Nephron (organoid): ENCODE measurements at regions not wholly inside any gene's neighbourhood (a gene's known extent, or its start where the extent isn't known, plus 50 kb on each side); places are given as distances from the start of the nearest gene placed in this dataset.
"Not testable (repeated sequence)": the region's sequence is repeated elsewhere in the genome, so short reads cannot be mapped to it uniquely, and the experiment has no call there.

Experiments
- H3K27ac Mint-ChIP-seq, 3 experiments: 2 replicates each; pipeline ENCODE4 v1.8.0; 2020; ENCODE audit warnings: mixed read lengths in 3 of 3, mild to moderate bottlenecking in 2 of 3, moderate library complexity in 1 of 3
- H3K27me3 Mint-ChIP-seq: 2 replicates; pipeline ENCODE4 v1.8.0; 2021; ENCODE audit warnings: low read depth, mild to moderate bottlenecking, moderate library complexity, mixed read lengths
- H3K36me3 Mint-ChIP-seq: 2 replicates; pipeline ENCODE4 v1.8.0; 2020; ENCODE audit warnings: low read depth, mixed read lengths
- H3K4me1 Mint-ChIP-seq: 2 replicates; pipeline ENCODE4 v1.8.0; 2020; ENCODE audit warnings: mixed read lengths
- H3K4me3 Mint-ChIP-seq, 3 experiments: 2 replicates each; pipeline ENCODE4 v1.8.0; 2020; ENCODE audit warnings: mild to moderate bottlenecking in 3 of 3, mixed read lengths in 3 of 3, moderate library complexity in 2 of 3
- H3K9me3 Mint-ChIP-seq: 2 replicates; pipeline ENCODE4 v1.8.0; 2020; ENCODE audit warnings: mixed read lengths
- TF ChIP-seq, protein P1 (sequence below), 3 experiments: fragments of 200-600 bp; sonication (generic); IDR thresholded peaks; one replicate each; pipeline ENCODE4 v1.5.0; 2021; ENCODE audit warnings: antibody characterized with exemption in 3 of 3; ENCODE audit not compliant: unreplicated experiment in 3 of 3

DNA sequence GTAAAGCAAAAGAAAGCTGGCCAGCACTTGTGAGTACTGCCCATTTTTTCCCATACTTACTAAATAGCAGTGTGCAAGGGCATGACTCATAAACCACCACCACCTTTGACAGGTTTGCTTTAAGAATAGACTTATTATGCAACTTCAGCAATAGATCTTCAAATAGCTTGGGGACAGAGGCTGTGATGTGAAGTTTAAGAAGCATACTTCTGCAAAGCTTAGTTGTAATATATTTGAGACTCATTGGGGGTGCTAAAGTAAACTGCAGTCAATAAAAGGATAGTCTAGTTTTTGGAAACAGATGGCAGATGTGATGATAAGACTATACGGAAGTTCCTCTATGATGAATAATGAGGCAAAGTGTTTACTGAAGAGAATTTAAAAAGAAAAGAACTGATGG, 210.0 kb downstream of the PLA2G4A start:
- Mint-ChIP-seq H3K9me3 (peaks cover 2% of the 10 kb centered on the region), H3K27me3 (no peaks in the 10 kb centered on the region), H3K36me3 (no peaks in the 10 kb centered on the region), H3K4me3 (no peak overlapping the region), H3K4me1 (no peaks in the 10 kb centered on the region), H3K27ac (no peak overlapping the region)
- TF ChIP-seq, protein P1, sequence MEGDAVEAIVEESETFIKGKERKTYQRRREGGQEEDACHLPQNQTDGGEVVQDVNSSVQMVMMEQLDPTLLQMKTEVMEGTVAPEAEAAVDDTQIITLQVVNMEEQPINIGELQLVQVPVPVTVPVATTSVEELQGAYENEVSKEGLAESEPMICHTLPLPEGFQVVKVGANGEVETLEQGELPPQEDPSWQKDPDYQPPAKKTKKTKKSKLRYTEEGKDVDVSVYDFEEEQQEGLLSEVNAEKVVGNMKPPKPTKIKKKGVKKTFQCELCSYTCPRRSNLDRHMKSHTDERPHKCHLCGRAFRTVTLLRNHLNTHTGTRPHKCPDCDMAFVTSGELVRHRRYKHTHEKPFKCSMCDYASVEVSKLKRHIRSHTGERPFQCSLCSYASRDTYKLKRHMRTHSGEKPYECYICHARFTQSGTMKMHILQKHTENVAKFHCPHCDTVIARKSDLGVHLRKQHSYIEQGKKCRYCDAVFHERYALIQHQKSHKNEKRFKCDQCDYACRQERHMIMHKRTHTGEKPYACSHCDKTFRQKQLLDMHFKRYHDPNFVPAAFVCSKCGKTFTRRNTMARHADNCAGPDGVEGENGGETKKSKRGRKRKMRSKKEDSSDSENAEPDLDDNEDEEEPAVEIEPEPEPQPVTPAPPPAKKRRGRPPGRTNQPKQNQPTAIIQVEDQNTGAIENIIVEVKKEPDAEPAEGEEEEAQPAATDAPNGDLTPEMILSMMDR (IDR thresholded peaks at IDR 0.05; ENCODE audit: unreplicated experiment in 3 of 3) = no peak

DNA sequence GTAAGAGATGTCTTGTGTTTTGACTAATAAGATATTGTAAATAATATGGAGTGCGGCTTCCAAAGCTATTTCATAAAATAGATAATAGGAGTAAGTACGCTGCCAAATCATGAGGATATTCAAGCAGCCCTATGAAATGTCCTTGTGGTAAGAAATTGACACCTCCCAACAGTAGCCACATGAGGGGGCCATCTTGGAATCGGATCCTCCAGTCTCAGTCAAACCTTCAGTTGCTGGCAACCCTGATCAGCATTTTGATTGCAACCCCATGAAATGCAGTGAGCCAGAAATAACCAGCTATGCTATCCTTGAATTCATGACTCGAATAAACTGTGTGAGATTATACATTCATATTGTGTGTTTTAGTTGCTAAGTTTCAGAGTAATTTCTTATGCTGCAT, 212.4 kb downstream of the PLA2G4A start:
- no peaks in the 10 kb centered on the region for H3K27me3 Mint-ChIP-seq
- H3K4me3 Mint-ChIP-seq = no peak overlapping the region
- no peaks in the 10 kb centered on the region for H3K36me3 Mint-ChIP-seq
- TF ChIP-seq, protein P1 (IDR thresholded peaks at IDR 0.05; ENCODE audit: unreplicated experiment in 3 of 3) = no peak
- H3K27ac Mint-ChIP-seq = no peak overlapping the region
- no peaks in the 10 kb centered on the region for H3K4me1 Mint-ChIP-seq
- peaks cover 2% of the 10 kb centered on the region for H3K9me3 Mint-ChIP-seq

DNA sequence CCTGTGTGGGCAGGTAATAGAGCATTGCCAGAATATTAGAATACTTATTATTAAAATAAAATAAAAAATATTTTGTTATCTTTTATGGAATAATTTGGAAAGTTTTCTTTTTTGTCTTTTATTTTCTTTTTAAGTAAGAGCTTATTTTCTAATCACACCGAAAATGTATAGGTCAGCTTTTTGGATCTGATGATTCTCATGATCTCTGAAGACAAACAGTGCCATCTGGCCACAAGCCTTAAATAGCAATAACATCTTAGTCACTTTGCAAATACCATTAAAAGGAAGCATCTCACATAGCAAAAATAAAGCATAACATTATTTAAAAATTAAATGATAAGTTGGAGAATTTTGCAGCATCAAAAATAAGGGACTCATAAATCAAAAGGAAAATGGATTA, 213.8 kb downstream of the PLA2G4A start:
- no peaks in the 10 kb centered on the region for H3K27me3 Mint-ChIP-seq
- TF ChIP-seq, protein P1 (IDR thresholded peaks at IDR 0.05; ENCODE audit: unreplicated experiment in 3 of 3) = no peak
- no peaks in the 10 kb centered on the region for H3K4me1 Mint-ChIP-seq
- H3K9me3 Mint-ChIP-seq = peaks cover 2% of the 10 kb centered on the region
- H3K4me3 Mint-ChIP-seq = no peak overlapping the region
- no peak overlapping the region for H3K27ac Mint-ChIP-seq
- H3K36me3 Mint-ChIP-seq = no peaks in the 10 kb centered on the region

DNA sequence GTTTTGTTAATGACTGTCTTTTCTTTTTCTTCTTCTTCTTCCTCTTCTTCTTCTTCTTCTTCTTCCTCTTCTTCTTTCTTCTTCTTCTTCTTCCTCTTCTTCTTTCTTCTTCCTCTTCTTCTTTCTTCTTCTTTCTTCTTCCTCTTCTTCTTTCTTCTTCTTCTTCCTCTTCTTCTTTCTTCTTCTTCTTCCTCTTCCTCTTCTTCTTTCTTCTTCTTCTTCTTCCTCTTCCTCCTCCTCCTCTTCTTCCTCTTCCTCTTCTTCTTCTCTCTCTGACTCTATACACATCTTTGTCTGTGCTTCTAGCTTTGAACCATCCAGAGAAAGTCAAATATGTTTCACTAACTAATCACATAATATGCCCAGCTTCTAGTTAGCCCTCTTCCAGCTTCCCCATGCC, 214.7 kb downstream of the PLA2G4A start:
- H3K27ac Mint-ChIP-seq, H3K36me3 Mint-ChIP-seq, H3K4me1 Mint-ChIP-seq, H3K27me3 Mint-ChIP-seq, H3K9me3 Mint-ChIP-seq, H3K4me3 Mint-ChIP-seq: not testable (repeated sequence)

DNA sequence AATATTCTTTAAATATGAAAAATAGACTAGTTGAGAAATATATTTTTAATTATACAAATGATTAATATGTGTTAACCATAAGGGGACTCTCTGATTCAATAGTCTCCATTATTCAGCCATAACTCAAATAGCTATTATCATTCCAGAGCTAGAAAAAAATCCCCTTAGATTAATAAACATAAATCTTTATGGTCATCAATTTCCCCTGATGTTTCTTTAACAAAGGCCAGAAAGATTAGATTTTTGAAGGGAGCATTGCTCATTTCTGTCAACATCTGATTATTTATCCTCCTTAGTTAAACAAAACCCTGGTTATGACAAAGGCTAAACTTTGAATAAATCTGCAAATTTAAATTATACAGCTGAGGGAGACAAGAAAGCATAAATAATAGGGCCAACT, 215.7 kb downstream of the PLA2G4A start:
- no peaks in the 10 kb centered on the region for H3K36me3 Mint-ChIP-seq
- H3K27ac Mint-ChIP-seq = no peak overlapping the region
- H3K4me1 Mint-ChIP-seq = no peaks in the 10 kb centered on the region
- no peaks in the 10 kb centered on the region for H3K27me3 Mint-ChIP-seq
- TF ChIP-seq, protein P1 (IDR thresholded peaks at IDR 0.05; ENCODE audit: unreplicated experiment in 3 of 3) = no peak
- no peak overlapping the region for H3K4me3 Mint-ChIP-seq
- H3K9me3 Mint-ChIP-seq = no peaks in the 10 kb centered on the region

DNA sequence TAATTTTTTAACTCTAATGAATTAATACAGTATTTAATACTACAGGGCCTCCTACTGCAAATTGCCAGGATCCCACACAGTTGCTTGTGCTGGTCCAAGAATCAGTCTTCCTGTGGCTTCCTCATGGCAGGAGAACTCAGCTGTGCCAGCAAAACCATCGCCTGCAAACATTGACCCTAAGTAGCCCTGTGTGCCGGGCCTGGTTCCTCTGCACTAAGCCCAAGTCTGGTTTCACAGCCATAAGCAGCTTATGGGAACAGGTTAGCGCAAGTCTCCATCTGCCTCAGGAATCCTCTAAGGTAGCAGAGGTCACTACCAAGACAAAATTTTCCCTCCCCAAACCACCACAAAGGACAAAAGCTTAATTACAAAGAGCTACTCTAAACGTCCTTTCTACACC, 216.6 kb downstream of the PLA2G4A start:
- no peaks in the 10 kb centered on the region for H3K27me3 Mint-ChIP-seq
- no peak overlapping the region for H3K27ac Mint-ChIP-seq
- H3K9me3 Mint-ChIP-seq = no peaks in the 10 kb centered on the region
- H3K4me1 Mint-ChIP-seq = no peaks in the 10 kb centered on the region
- H3K36me3 Mint-ChIP-seq = no peaks in the 10 kb centered on the region
- no peak overlapping the region for H3K4me3 Mint-ChIP-seq
- TF ChIP-seq, protein P1 (IDR thresholded peaks at IDR 0.05; ENCODE audit: unreplicated experiment in 3 of 3) = no peak

DNA sequence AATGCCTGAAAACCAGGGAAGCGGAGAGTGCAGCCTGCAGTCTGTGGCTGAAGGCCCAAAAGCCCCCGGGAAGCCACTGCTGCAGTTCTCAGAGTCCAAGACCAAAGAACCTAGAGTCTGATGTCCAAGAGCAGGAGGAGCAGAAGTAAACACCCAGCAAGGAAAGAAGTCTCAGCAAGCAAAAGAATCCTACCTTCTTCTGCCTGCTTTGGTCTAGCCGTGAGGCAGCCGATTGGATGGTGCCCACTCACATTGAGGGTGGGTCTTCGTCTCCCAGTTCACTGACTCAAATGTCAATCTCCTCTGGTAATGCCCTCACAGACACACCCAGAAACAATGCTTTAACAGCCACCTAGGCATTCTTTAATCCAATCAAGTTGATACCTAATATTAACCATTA, 217.5 kb downstream of the PLA2G4A start:
- Mint-ChIP-seq H3K27me3 (no peaks in the 10 kb centered on the region), H3K4me3 (no peak overlapping the region), H3K4me1 (no peaks in the 10 kb centered on the region), H3K36me3 (no peaks in the 10 kb centered on the region), H3K27ac (no peak overlapping the region), H3K9me3 (no peaks in the 10 kb centered on the region)
- TF ChIP-seq, protein P1 (IDR thresholded peaks at IDR 0.05; ENCODE audit: unreplicated experiment in 3 of 3) = no peak
